ENCODE measurements at regions not wholly inside any gene's neighbourhood (a gene's known extent, or its start where the extent isn't known, plus 50 kb on each side); places are given as distances from the start of the nearest gene placed in this dataset.

- Histone ChIP-seq H3K9me3 (peaks cover 3% of the 10 kb centered on the region), H3K27ac (no peak overlapping the region), H3K36me3 (no peaks in the 10 kb centered on the region), H3K27me3 (no peaks in the 10 kb centered on the region), H3K4me1 (no peaks in the 10 kb centered on the region), H3K4me3 (no peak overlapping the region)
- no peak for TF ChIP-seq CTCF (IDR thresholded peaks at IDR 0.05)
- intact Hi-C loops (cut with DNase I): no loop called here
- ATAC-seq (no peak), DNase-seq (no peak)
Measured at GRCh38 chr1:191343816-191344215, 814.4 kb upstream of the RGS18 start.

GRCh38 chr1:191346381-191346780, 811.9 kb upstream of the RGS18 start:
- no peak overlapping the region for H3K27ac ChIP-seq
- H3K4me1 ChIP-seq: no peaks in the 10 kb centered on the region
- H3K27me3 ChIP-seq: no peaks in the 10 kb centered on the region
- ATAC-seq (no peak), DNase-seq (no peak)
- intact Hi-C loops (cut with DNase I): no loop called here
- no peak for TF ChIP-seq CTCF (IDR thresholded peaks at IDR 0.05)
- H3K36me3 ChIP-seq: no peaks in the 10 kb centered on the region
- no peak overlapping the region for H3K4me3 ChIP-seq
- peaks cover 3% of the 10 kb centered on the region for H3K9me3 ChIP-seq

GRCh38 chr1:191348328-191348727, 809.9 kb upstream of the RGS18 start:
- Histone ChIP-seq H3K4me1 (no peaks in the 10 kb centered on the region), H3K27me3 (no peaks in the 10 kb centered on the region), H3K9me3 (no peaks in the 10 kb centered on the region), H3K4me3 (no peak overlapping the region), H3K36me3 (no peaks in the 10 kb centered on the region), H3K27ac (no peak overlapping the region)
- DNase-seq (no peak), ATAC-seq (no peak)
- TF ChIP-seq CTCF (IDR thresholded peaks at IDR 0.05): no peak
- intact Hi-C loops (cut with DNase I): no loop called here

- intact Hi-C loops (cut with DNase I): no loop called here
Measured at GRCh38 chr1:191350938-191351337, 807.3 kb upstream of the RGS18 start.

GRCh38 chr1:191358724-191359123, 799.5 kb upstream of the RGS18 start:
- Histone ChIP-seq H3K4me3 (no peak overlapping the region), H3K4me1 (no peaks in the 10 kb centered on the region), H3K36me3 (no peaks in the 10 kb centered on the region), H3K27ac (no peak overlapping the region), H3K27me3 (no peaks in the 10 kb centered on the region), H3K9me3 (no peaks in the 10 kb centered on the region)
- intact Hi-C loops (cut with DNase I): no loop called here
- no peak for TF ChIP-seq CTCF (IDR thresholded peaks at IDR 0.05)
- DNase-seq (no peak), ATAC-seq (no peak)

More at GRCh38 chr1:191350938-191351337, 807.3 kb upstream of the RGS18 start:
- Histone ChIP-seq H3K4me3 (no peak overlapping the region), H3K4me1 (no peaks in the 10 kb centered on the region), H3K27ac (no peak overlapping the region), H3K27me3 (no peaks in the 10 kb centered on the region), H3K36me3 (no peaks in the 10 kb centered on the region), H3K9me3 (no peaks in the 10 kb centered on the region)
- DNase-seq: no peak
- no peak for TF ChIP-seq CTCF (IDR thresholded peaks at IDR 0.05)
- ATAC-seq: no peak

GRCh38 chr1:191366686-191367085, 791.6 kb upstream of the RGS18 start:
- Histone ChIP-seq H3K36me3 (no peaks in the 10 kb centered on the region), H3K4me1 (no peaks in the 10 kb centered on the region), H3K27me3 (no peaks in the 10 kb centered on the region), H3K27ac (no peak overlapping the region), H3K4me3 (no peak overlapping the region), H3K9me3 (no peaks in the 10 kb centered on the region)
- intact Hi-C loops (cut with DNase I): no loop called here
- TF ChIP-seq CTCF (IDR thresholded peaks at IDR 0.05): no peak
- DNase-seq (no peak), ATAC-seq (no peak)
